IPS-18c (cell line): ENCODE measurements at regions not wholly inside any gene's neighbourhood (a gene's known extent, or its start where the extent isn't known, plus 50 kb on each side); places are given as distances from the start of the nearest gene placed in this dataset.
"Not testable (repeated sequence)": the region's sequence is repeated elsewhere in the genome, so short reads cannot be mapped to it uniquely, and the experiment has no call there.

Source experiments
- H3K4me3 ChIP-seq: 2 replicates; pipeline ENCODE4 v1.7.0; 2013; ENCODE audit warnings: low read depth, mild to moderate bottlenecking, low read length, moderate library complexity; ENCODE audit not compliant: insufficient read depth
- H3K9me3 ChIP-seq: one replicate; pipeline ENCODE4 v1.6.1; 2013; ENCODE audit warnings: mild to moderate bottlenecking, low read length, moderate library complexity; ENCODE audit not compliant: control insufficient read depth, insufficient read depth

DNA sequence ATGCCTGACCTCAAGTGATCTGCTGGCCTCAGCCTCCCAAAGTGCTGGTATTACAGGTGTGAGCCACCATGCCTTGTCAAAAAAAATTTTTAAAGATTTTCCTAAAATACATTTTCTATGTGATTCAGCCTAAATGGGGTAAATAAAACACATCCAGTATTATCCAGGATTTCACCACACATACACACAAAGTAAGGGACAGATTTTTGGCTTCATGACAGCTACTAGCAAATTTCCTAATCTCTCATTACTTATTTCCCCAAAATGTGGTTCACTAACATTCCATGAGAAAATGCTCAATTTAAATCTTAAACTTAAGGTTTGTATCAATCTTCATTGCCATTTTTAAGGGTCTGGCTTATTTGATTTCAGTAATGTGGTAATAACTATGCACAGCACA lies 348.5 kb upstream of the INTU start:
- Histone ChIP-seq H3K4me3 (no peak overlapping the region), H3K9me3 (no peaks in the 10 kb centered on the region)

DNA sequence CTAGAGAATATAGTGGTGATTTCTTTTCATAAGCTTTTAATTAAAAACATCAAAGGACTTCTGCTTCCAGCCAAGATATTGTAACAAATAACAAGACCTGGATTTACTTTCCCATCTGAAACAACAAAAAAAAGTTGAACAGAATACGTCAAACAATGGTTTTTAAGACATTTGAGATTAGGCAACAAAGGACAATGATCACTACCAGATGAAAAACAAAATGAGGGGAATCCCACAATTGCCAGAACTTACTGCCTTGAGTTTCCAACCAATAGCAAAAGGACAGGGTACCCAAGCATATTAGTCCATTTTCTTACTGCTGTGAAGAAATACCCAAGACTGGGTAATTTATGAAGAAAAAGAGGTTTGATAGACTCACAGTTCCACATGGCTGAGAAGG lies 341.4 kb upstream of the INTU start:
- no peak overlapping the region for H3K4me3 ChIP-seq
- no peaks in the 10 kb centered on the region for H3K9me3 ChIP-seq

DNA sequence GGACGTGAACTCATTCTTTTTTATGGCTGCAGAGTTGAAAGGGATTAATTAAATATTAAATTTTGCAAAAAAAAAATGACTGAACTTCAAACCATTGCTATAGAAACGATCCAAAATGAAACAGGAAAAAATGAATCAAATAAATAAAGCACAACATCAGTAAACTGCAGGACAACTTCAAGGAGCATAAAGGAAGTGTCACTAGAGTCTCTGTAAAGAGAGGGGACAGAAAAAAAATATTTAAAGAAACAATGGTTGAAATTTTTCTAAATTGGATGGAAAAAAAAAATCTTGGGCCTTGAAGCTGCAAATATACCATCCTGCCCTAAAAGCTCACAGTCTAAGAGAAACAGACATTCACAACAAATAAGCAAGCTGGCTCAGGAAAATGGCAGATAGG lies 339.3 kb upstream of the INTU start:
- H3K4me3 ChIP-seq = no peak overlapping the region

DNA sequence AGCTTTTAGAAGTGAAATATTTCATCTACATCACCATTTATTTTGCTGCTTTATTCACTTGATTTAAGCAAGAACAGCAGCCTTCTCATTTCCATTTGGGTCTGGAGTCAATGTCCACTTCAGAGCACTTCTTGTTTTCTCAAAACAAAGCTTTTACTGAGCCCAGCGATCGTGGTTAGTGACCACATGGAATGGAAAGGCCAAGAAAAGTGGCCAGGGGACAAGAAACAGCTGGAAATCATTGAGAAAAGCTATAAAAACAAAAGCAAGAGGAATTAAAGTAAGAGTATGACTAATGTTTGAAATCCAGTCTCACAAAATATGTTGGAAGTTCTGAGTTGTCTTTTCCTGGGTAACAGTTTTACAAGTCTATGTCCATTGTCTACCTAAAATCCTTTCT lies 328.4 kb upstream of the INTU start:
- Histone ChIP-seq H3K9me3 (no peaks in the 10 kb centered on the region), H3K4me3 (no peak overlapping the region)

More for the DNA sequence above, 339.3 kb upstream of the INTU start:
- peaks cover 3% of the 10 kb centered on the region for H3K9me3 ChIP-seq

DNA sequence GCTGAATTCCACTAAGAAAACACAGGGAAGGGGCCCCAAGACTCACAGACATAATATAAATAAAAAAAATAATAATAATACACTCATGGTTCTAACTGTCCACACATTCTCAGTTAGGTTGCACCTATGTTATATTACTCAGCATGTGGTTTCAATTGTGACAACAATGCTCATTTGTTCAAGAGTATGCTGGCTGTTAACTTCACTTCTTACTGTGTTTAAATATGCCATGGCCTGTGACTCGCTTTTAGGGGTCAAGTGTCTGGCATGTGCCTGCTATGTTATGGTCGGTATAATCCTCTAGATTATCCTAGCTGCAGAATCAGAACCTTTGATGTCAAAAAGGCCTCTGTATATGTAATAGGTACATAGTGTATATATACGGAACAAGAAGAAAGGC lies 324.8 kb upstream of the INTU start:
- Histone ChIP-seq H3K9me3 (peaks cover 4% of the 10 kb centered on the region), H3K4me3 (no peak overlapping the region)

DNA sequence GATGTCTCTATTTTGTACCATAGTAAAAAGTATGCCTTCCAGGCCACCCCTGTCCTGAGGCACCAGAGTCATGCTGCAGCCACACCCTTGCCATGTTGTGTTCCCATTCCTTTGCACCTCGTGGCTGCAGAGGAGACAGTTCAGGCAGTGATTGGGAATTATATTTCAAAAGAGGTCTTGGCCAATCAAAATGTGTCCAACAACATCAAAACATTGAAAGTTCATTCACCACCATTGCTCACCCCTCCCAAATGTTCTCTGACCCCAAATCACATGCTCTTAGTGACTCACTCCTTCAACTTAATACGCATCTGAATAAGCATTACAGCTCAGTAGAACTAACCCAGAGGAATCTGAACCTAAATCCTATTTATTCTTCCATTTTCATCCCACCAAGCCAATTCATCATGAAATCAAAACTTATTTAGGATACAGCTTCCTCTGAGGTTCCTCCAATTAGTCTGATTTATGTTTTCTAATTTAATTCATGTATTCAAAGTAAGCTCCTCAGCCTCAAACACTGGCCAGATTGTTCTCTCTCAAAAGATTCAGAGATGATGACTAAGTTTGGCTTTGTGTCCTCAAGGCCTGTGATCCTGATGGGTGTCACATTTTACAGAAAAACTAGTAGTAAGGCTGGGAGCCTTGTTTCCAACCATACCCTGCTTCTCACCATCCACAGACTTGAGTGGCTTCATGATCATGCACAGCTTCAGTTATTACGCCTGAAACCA lies 323.2 kb upstream of the INTU start:
- no peak overlapping the region for H3K4me3 ChIP-seq
- H3K9me3 ChIP-seq = peaks cover 4% of the 10 kb centered on the region

DNA sequence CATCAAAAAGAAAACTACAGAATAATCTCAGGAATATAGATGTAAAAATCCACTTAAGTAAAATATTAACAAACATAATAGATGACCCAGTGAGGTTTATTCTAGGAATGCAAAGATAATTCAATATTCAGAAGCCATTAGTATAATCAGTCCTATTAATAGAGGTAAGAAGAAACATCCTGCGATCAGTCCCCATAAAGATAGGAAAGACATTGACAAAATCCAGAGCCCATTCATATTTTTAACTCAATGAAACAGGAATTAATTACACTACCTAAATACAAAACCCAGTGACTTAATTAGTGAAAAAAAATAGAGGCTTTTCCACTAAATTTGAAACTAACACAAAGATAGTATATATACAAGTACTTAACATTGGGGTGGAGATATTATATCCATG lies 321.4 kb upstream of the INTU start:
- Histone ChIP-seq H3K4me3 (no peak overlapping the region), H3K9me3 (peaks cover 4% of the 10 kb centered on the region)

DNA sequence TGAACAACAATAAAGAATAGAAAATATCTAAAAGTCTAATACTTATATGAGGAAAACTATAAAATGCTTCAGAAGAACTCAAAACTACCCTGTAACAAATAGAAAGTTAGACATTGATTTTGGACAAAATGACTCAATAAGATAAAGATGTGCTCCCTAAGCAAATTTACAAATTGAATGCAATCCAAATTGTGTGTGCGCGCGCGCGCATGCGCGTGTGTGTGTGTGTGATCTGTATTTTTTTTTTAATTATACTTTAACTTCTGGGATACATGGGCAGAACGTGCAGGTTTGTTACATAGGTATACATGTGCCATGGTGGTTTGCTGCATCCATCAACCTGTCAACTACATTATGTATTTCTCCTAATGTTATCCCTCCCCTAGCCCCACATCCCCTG lies 320.8 kb upstream of the INTU start:
- no peak overlapping the region for H3K4me3 ChIP-seq
- peaks cover 4% of the 10 kb centered on the region for H3K9me3 ChIP-seq

DNA sequence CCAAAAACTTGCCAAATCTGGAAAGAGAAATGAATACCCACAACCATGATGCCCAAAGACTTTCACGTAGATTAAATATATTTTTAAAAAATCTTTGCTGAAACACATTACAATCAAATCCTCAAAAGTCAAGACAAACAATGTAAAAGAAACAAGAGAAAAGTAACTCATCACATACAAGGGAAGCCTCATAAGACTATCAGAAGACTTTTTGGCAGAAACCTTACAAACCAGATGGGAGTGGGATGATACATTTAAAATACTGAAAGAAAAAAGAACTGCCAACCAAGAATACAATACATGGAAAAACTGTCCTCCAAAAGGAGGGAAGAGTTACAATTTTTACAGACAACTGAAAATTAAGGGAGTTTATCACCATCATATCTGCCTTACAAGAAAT lies 319.0 kb upstream of the INTU start:
- peaks cover 4% of the 10 kb centered on the region for H3K9me3 ChIP-seq

DNA sequence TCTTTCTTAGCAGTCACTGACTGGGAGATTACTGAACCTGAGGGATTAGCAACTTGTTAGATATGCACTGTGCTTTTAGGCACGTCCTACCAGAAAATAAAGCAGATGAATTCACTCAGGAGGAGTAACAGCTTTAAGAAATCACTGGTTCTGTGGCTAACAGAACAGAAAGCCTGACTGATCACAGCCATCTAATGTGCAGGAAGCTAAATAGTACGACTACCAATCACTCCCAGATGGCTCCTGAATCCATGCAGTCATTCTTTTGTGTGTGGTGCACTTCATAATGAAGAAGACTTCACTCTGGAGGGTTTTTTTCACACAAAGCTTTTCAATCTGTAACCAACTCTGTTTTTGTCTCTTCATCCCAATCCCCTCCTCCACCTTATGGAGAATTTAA lies 305.3 kb upstream of the INTU start:
- no peak overlapping the region for H3K4me3 ChIP-seq
- peaks cover 11% of the 10 kb centered on the region for H3K9me3 ChIP-seq

More for the DNA sequence above, 319.0 kb upstream of the INTU start:
- no peak overlapping the region for H3K4me3 ChIP-seq

DNA sequence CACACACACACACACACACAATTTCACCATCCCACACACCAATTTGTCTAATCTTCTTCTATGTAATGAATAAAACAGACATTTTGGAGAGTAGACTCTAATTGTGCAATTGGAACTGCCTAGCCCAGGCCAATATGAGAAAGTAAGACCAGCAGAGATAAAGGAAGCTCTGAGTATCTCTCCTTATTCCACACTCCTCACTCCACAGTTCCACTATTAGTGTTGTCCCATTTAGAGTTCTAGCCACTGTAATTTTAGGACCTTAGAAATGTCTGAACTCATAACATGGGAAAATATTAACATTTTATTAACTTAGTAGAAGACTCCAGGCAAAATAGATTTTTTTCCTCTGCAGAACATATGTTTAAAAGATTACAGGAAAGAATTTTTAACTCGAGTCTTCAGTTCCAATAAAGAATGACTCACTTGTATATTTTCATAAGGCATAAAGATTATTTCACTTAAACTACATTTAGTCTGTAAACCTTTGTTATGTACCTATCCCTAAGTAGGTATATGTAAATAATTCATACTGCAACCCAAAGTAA lies 297.6 kb upstream of the INTU start:
- no peaks in the 10 kb centered on the region for H3K9me3 ChIP-seq
- no peak overlapping the region for H3K4me3 ChIP-seq

DNA sequence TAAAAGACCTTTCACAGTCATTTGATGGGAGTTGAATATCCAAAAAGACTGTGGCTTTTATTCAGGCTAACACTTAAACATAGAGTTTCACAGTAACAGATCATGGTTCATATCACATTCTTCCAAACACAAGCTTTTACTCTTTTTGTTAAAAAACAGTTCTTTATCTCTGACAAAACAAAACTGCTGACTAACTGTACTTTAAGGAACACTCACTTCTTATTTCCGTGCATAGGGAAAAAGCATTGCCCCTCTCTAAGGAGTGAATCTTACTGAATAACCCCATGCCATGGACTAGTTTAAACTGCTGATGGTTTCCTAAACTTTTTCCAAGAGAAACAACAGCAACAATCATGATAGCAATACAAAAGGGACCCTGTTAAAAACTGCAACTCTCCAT lies 297.0 kb upstream of the INTU start:
- H3K9me3 ChIP-seq = no peaks in the 10 kb centered on the region
- H3K4me3 ChIP-seq = no peak overlapping the region

DNA sequence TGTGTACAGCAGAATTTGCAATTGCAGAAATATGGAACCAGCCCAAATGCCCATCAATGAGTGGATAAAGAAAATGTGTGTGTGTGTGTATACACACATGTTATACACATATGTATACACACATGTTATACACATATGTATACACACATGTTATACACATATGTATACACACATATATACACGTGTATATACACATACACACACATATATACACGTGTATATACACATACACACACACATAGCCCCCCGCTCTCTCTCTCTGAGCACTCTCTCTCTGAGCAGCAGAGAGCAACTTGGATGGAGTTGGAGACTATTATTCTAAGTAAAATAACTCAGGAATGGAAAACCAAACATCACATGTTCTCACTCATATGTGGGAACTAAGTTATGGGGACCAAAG lies 289.6 kb upstream of the INTU start:
- not testable (repeated sequence) for H3K4me3 ChIP-seq, H3K9me3 ChIP-seq

DNA sequence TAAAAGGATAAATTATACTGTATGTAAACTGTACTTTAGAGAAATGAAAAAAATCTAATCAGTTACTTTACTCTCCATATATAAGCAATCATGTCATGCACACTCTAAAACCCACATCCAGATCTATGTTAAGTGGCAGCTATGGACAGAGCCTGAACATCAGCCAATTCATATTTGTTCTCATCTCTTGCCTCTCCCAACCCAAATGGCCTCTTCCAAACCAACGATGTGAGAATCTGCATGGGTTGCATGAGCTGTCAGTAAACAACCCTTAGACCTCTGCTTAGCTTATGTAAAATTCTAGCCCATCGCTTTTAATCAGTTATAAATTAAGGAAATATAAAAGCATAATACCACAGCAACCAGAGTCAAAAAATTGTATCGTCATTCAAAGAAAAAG lies 288.7 kb upstream of the INTU start:
- no peaks in the 10 kb centered on the region for H3K9me3 ChIP-seq
- no peak overlapping the region for H3K4me3 ChIP-seq

DNA sequence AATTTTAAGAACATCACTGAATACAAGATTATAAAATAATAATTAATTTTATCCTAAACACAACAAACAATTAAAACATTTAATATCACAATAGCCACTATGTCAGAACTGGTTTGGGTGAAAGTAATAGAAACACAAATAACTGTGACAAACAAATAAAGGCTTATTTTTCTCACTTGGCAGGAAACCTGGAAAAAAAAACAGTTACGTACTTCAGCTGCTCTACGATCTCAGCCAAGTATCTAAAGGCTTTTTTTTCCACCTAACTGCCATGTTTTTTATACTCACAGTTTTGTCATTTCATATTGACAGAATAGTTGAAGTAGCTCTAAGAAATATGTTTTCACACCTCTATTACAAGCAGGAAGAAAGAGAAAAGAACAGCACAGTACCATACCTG lies 284.8 kb upstream of the INTU start:
- H3K9me3 ChIP-seq = no peaks in the 10 kb centered on the region

DNA sequence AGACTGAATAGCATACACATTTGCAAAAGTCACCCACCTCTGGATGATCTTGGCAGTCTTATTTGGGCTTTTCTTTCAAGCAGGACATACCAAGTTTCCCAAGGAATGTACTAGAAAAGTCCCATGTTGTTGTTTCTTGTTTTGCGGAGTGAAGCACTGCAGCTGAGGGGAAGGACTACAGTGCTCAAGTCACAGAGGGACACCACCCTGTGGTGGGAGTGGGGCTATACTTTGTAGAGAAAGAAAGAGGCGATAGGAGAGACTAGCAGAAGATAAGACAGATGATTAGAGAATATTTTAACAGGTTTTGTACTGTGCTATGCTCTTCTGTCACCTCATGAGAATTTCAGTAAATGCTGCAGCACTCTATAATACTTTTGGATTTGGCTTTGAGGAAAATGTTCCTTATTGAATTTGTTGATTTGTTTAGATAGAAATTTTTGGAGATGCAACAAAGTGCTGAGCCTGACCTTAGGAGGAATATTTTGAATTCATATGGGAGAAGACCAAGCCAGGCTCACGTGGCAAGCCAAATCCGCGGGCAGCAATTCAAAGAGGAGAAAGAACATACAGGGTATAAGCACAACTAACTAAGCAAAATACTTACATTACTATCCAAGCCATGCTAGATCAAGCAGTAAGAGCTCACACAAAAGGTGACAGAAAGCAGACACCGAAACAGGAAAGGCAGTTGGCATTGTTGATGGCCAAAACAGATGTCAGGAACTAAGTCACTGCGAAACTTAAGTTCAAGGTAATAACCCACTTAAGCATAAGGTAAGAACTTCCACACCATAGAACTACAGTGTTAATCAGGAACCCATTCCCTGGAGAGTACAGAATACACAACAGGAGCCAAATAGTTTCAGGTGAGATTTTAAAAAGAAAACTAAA lies 280.3 kb upstream of the INTU start:
- Histone ChIP-seq H3K9me3 (no peaks in the 10 kb centered on the region), H3K4me3 (no peak overlapping the region)

More for the DNA sequence above, 284.8 kb upstream of the INTU start:
- H3K4me3 ChIP-seq = no peak overlapping the region

DNA sequence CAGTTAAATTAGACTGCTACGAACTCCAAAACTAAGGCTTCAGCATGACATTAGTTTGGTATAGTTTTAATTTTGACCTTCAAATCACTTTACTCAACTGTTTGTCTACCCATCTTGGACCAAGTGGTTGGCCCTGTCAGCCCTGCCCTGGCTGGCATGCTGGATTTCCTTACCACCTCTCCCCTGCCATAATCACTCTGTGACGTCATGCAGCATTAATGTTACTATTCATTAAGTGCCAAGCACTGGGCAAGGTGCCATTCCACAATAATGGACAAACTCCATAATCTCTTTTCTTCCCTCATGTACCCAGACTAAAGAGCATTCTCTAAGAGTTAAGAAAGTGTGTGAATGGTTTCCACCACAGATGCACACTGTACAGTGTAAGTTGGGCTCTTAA lies 277.0 kb upstream of the INTU start:
- H3K4me3 ChIP-seq = no peak overlapping the region
- H3K9me3 ChIP-seq = no peaks in the 10 kb centered on the region

DNA sequence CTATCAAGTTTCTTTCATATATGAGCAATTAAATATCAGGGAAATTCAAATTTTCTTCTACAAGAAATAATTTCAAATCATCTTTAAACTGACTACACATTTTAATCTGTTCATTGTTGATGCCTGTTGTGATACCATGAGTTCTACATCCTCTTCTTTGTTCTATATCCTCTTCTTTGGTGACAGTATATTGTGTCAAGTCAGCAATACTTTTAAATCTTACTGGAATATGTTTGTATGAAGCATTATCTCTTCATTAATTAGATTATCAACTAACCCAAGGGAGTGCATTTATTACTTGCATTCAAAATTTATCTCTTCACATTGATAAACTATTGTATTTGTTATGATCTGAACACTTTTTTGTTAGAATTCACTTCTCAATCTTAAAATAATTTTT lies 275.0 kb upstream of the INTU start:
- H3K9me3 ChIP-seq = no peaks in the 10 kb centered on the region
- H3K4me3 ChIP-seq = no peak overlapping the region
